PFSK-1 (cell line): ENCODE measurements at regions not wholly inside any gene's neighbourhood (a gene's known extent, or its start where the extent isn't known, plus 50 kb on each side); places are given as distances from the start of the nearest gene placed in this dataset.

Experiments used
- POLR2AphosphoS5 ChIP-seq: IDR thresholded peaks from 2 replicates; pipeline ENCODE4 v1.6.1; 2012; ENCODE audit warnings: low read depth, mild to moderate bottlenecking, control low read depth, low read length, moderate library complexity
- SIN3A ChIP-seq: IDR thresholded peaks from 2 replicates; pipeline ENCODE4 v1.6.1; 2012; ENCODE audit warnings: mild to moderate bottlenecking, low read length, moderate library complexity, borderline replicate concordance; ENCODE audit not compliant: insufficient read depth
- TAF1 ChIP-seq: IDR thresholded peaks from 2 replicates; pipeline ENCODE4 v1.6.1; 2012; ENCODE audit warnings: low read length, control low read depth, borderline replicate concordance; ENCODE audit not compliant: insufficient read depth

DNA sequence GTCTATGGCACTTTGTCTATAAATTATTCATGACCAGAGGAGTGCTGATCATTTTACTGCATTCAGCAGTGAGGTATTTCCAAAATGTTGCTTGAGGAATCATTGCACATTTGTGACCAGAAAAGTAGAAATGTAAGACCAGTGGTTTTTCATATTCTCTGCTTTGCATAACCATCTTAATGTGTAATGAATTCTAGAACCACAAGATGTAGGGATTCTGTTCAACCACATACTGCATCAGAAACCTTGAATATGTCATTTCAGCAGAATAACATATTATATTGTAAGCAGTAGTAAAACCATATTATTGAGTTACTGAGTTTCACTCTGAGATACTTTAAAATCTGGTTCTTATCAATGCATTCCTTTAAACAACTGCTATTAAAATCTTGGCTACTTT is 1243.4 kb downstream of the MAT2B start:
- TF ChIP-seq POLR2AphosphoS5: no peak
- no peak for TF ChIP-seq TAF1
- no peak for TF ChIP-seq SIN3A
